HG03432 (cell line): ENCODE measurements at regions not wholly inside any gene's neighbourhood (a gene's known extent, or its start where the extent isn't known, plus 50 kb on each side); places are given as distances from the start of the nearest gene placed in this dataset.

ENCODE experiments used
- ATAC-seq: cut with Tn5 transposase; IDR thresholded peaks from one replicate; pipeline ENCODE4 v1.9.1; 2021; ENCODE audit warnings: mild to moderate bottlenecking, moderate library complexity; ENCODE audit not compliant: unreplicated experiment

DNA sequence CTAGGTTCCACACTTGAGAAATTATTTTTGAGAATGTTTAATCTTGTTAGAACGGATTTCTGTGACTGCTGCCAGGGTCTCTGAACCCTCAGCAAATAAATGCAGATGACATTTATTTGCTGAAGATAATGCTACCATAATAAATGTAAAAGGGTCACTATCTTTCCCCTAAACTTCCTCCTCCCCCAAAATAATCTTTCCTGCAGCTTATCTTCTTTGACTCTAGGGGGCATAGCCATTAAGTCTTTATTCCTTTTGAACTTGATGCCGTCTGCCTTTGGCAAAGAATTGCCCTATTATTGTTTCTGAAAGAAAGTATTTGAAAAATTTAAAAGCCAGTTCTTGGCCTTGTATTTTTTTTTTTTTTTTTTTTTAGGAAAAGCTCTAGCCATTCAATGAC, 63.6 kb upstream of the ACSL3 start:
- ATAC-seq: no peak

GRCh38 chr2:222797871-222798270, 63.0 kb upstream of the ACSL3 start:
- no peak for ATAC-seq

DNA sequence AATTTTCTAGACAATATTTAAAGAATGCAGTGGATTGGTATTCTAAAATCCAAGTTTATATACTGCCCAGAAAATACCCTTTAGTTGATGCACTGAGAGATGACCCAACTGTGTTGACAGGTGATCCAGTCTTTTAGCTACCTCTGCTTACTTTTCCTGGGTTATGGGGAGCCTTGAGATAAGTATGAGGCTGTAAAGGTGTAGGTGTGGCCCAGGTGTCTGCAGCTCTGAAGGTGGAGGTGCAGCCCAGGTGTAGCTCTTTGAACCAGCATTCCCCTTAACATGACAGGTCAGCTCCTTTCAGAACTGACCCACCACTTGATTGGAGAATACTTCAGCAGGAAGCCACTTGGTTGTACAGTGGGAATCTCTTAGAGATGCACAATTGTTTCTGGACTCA, 62.3 kb upstream of the ACSL3 start:
- ATAC-seq: no peak

- ATAC-seq: no peak
These were observed 61.4 kb upstream of the ACSL3 start for GRCh38 chr2:222799262-222799918.

DNA sequence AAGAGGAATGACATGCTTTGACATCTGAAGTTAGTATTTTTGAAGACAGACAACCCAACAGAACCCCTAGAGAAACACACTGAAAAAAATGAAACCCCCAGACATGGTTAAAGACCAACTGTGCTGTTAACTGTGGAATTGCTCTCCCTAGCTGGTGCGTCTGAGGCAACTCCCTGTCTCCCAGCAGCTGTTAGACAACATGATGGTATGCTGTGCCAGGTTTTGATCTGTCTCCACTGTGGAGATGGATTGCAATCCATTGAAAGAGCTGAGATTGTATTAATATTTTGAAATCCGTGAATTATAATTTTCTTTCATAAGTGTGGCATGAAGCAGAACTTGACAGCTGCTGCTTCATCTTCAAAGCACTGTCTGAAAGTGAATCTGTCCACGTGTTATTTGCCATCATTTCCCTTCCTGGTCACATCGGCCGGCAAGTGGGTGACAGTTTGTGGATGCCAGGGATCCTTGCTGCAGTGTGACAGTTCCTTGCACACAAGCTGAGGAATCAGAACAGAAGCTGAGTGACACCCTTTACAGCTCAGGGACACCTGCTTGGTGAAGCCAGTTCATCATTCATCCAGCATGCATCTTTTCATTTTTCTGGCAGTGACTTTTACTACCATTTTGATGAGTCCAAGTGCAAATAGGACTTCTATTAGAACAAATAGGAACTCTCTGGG, 58.2 kb upstream of the ACSL3 start:
- no peak for ATAC-seq

DNA sequence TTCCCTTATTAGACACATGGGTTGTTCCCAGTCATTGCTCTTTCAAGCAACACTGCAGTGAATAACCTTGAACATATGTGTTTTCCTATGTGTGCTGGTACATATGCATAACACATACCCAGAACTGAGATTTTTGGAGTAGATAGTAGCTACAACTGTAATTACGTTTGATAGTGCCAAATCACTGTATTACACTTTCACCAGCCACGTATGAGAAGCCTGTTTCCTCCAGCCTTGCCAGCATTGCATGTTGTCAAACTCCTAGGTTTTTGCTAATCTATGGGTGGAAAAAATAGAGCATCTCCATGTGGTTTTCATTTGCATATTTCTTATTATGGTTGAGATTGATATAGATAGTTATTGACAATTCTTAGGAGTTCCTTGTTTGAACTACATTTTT, 56.5 kb upstream of the ACSL3 start:
- no peak for ATAC-seq

DNA sequence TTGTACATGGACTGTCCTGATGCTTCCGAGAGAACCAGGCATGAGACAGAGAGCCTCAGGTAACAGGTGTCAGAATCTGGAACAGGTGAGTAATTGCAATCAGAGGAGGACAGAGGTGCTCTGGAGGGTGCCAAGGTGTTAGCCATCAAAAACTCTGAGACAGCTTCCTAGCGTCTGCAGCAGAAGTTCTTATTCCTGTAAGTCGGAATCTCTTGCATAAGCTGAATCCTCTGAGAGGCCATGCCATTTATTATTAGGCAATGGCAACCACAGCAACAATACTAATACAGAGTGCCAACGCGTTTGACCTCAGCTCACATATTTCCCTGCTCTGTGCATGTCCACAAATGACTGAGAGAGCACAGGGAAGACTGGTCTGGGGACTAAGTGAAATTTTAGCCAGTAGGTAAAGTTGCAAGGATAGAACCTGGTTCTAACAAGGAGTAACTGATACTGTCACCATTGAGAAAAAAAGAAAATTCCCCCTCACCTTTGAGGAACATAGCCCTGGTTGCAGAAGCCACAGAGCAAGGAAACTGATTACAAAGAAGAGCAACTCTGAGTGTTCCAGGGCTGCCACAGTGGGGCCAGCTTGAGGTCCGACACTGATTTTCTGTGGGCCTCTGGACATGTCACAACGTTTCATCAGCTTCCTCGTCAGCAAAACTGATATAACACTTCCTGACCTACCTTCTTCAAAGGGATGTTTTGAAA, 55.1 kb upstream of the ACSL3 start:
- no peak for ATAC-seq

DNA sequence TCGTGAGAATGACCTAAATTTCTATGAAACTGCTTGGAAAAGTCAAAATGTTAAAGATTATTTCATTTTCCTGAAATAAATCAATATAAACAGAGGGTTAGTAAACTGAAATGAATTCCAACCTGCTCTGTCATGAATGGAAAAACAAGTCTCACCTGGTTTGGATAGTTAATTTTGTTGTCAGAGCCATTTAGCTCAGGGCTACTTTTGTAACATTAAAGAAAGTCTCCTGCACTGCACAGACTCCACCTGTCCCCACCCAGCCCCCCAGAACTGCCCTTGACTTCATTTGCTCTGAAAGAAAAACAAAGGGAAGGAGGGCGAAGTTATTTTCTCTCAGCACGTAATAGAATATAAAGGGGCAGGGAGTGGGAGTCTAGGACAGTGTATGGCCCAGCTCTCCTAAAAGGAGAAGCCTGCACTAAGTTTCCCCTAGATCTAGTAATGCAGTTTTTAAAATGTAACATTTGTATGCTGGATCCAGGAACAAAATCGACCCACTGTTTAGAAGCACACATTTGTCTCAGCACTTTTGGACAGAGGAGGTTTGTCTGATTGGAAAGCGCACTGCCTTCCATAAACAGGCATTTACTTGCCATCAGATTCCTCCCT, 54.2 kb upstream of the ACSL3 start:
- ATAC-seq: no peak

GRCh38 chr2:222807431-222807830, 53.4 kb upstream of the ACSL3 start:
- no peak for ATAC-seq

GRCh38 chr2:222809582-222809981, 51.3 kb upstream of the ACSL3 start:
- no peak for ATAC-seq

DNA sequence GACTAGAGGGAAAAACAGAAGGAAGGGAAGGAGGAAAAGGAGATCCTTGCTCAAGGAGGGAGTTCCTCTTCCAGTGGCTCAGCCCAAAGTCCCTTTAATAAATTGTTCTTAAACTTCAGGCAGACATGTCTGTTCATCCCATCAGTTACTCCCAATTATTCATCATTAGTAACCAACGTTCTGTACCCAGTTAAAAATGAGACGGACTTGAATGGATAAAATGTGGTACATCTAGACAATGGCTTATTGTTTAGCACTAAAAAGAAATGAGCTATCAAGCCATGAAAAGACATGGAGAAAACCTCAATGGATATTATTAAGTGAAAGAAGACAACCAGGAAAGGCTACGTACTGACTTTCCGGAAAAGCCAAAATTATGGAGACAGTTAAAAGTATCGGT, 50.8 kb upstream of the ACSL3 start:
- no peak for ATAC-seq
